Stimulated activated CD4-positive, alpha-beta T cell treated with anti-CD3 and anti-CD28 coated beads, Interleukin-1b, Interleukin-23, amount 100 ng/mL, for 1 hour (primary cell): ENCODE measurements at regions not wholly inside any gene's neighbourhood (a gene's known extent, or its start where the extent isn't known, plus 50 kb on each side); places are given as distances from the start of the nearest gene placed in this dataset.

ENCODE experiments used
- DNase-seq, 2 donors: peaks; one replicate each; pipeline ENCODE4 v3.0.0-alpha.2; 2020; ENCODE audit warnings: low read depth in 2 of 2

- DNase-seq, result no peak
These were observed 116.2 kb downstream of the NSUN3 start for GRCh38 chr3:94179059-94179458.

GRCh38 chr3:94183551-94183950 is 120.7 kb downstream of the NSUN3 start:
- no peak for DNase-seq

- no peak for DNase-seq
These were observed 121.9 kb downstream of the NSUN3 start for GRCh38 chr3:94184781-94185180.

GRCh38 chr3:94185753-94186152 is 122.9 kb downstream of the NSUN3 start:
- no peak for DNase-seq

GRCh38 chr3:94187697-94188096 is 124.8 kb downstream of the NSUN3 start:
- DNase-seq, result no peak

- no peak for DNase-seq
These were observed 132.5 kb downstream of the NSUN3 start for GRCh38 chr3:94195381-94195780.

- DNase-seq, result no peak
These were observed 143.4 kb downstream of the NSUN3 start for GRCh38 chr3:94206291-94206690.

GRCh38 chr3:94210256-94210655 is 147.4 kb downstream of the NSUN3 start:
- DNase-seq, result no peak

GRCh38 chr3:94217406-94217805 is 154.5 kb downstream of the NSUN3 start:
- DNase-seq, result no peak

GRCh38 chr3:94220426-94220825 is 157.6 kb downstream of the NSUN3 start:
- DNase-seq, result no peak

- DNase-seq, result no peak
These were observed 159.0 kb downstream of the NSUN3 start for GRCh38 chr3:94221829-94222228.

- no peak for DNase-seq
These were observed 162.4 kb downstream of the NSUN3 start for GRCh38 chr3:94225148-94225865.

GRCh38 chr3:94226078-94226477 is 163.2 kb downstream of the NSUN3 start:
- DNase-seq, result no peak

GRCh38 chr3:94232921-94233320 is 170.1 kb downstream of the NSUN3 start:
- no peak for DNase-seq

GRCh38 chr3:94234177-94234788 is 171.4 kb downstream of the NSUN3 start:
- no peak for DNase-seq

GRCh38 chr3:94241986-94242385 is 179.1 kb downstream of the NSUN3 start:
- no peak for DNase-seq

GRCh38 chr3:94246171-94246570 is 183.3 kb downstream of the NSUN3 start:
- no peak for DNase-seq

- DNase-seq, result no peak
These were observed 185.2 kb downstream of the NSUN3 start for GRCh38 chr3:94248042-94248441.

GRCh38 chr3:94249491-94250079 is 186.7 kb downstream of the NSUN3 start:
- DNase-seq, result peak; percentile 11 to 34

- DNase-seq, result no peak
These were observed 188.7 kb downstream of the NSUN3 start for GRCh38 chr3:94251566-94251965.

- DNase-seq, result no peak
These were observed 189.5 kb downstream of the NSUN3 start for GRCh38 chr3:94252316-94252715.

GRCh38 chr3:94256888-94257813 is 194.3 kb downstream of the NSUN3 start:
- DNase-seq, result no peak
